Upper lobe of left lung (tissue), 6 donors: ENCODE measurements at regions not wholly inside any gene's neighbourhood (a gene's known extent, or its start where the extent isn't known, plus 50 kb on each side); places are given as distances from the start of the nearest gene placed in this dataset.

ENCODE experiments used
- ATAC-seq, 2 donors: fragments of 200-7000 bp; cut with Tn5 transposase; one replicate each; pipeline ENCODE4 v1.9.1; 2022; ENCODE audit warnings: mild to moderate bottlenecking in 2 of 2, moderate library complexity in 2 of 2; ENCODE audit not compliant: low FRiP score in 2 of 2
- DNase-seq, 2 donors: peaks; one replicate each; pipeline ENCODE4 v3.0.0-alpha.2; 2019 to 2020
- H3K27ac ChIP-seq, 4 donors: fragments of 200-600 bp; sonication (generic); one replicate each; pipeline ENCODE4 v1.5.1; 2016 to 2019
- H3K27me3 ChIP-seq, 4 donors: fragments of 200-600 bp; sonication (generic); one replicate each; pipeline ENCODE4 v1.5.1; 2017 to 2019
- H3K36me3 ChIP-seq, 4 donors: fragments of 200-600 bp; sonication (generic); one replicate each; pipeline ENCODE4 v1.5.1; 2016 to 2019
- H3K4me1 ChIP-seq, 4 donors: fragments of 200-600 bp; sonication (generic); one replicate each; pipeline ENCODE4 v1.5.1; 2018 to 2019
- H3K4me3 ChIP-seq, 4 donors: fragments of 200-600 bp; sonication (generic); one replicate each; pipeline ENCODE4 v1.5.1; 2017 to 2019; ENCODE audit warnings: mild to moderate bottlenecking in 2 of 4, moderate library complexity in 1 of 4
- H3K9me3 ChIP-seq, 4 donors: fragments of 200-600 bp; sonication (generic); one replicate each; pipeline ENCODE4 v1.5.1; 2018 to 2019
- CTCF ChIP-seq, 6 experiments: fragments of 450-650 bp in 4 of 6; fragments of 200-600 bp in 2 of 6; sonication (generic) in 2 of 6; IDR thresholded peaks; one replicate each; pipeline ENCODE4 v1.5.1; 2016 to 2019; ENCODE audit warnings: antibody characterized with exemption in 6 of 6
- EP300 ChIP-seq, 4 donors: sonication (generic); formaldehyde crosslinking; IDR thresholded peaks; one replicate each; pipeline ENCODE4 v1.5.1; 2017; ENCODE audit warnings: antibody characterized with exemption in 4 of 4, control low read depth in 2 of 4
- POLR2A ChIP-seq, 4 donors: fragments of 450-650 bp; IDR thresholded peaks; one replicate each; pipeline ENCODE4 v1.5.1; 2016 to 2017; ENCODE audit warnings: antibody characterized with exemption in 4 of 4, mild to moderate bottlenecking in 2 of 4
- POLR2AphosphoS5 ChIP-seq, 2 donors: sonication (generic); formaldehyde crosslinking; IDR thresholded peaks; one replicate each; pipeline ENCODE4 v1.5.1; 2017; ENCODE audit warnings: antibody characterized with exemption in 2 of 2
- WGBS, 2 donors: methylation state at CpG; one replicate each; pipeline ENCODE4 v1.1.5; 2017 to 2018; 5-methylcytosine and 5-hydroxymethylcytosine counted together
- donor health status: DM: no; HTN: no; CAD: no; lungs with moderate emphysema.
- donor health status: DM: no; HTN: yes; CAD: no; lungs with severe emphysema.

DNA sequence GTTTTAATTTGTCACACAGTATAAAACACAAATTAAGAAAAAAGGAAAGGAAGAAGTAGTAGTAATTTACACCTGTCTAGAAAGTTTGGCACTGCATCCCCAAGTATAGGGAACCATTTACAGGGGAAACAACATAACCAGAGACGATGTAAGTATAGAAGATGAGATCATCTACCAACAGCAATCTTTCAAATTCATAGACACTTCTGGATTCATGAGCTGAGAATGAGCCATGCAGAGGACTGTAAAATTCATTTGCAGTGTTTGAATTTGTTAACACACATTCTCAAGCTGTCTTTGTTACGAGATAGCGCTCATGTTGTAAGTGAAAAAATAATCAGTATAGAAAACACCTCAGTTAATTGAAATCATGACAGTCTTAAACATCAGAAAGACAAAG, 337.0 kb upstream of the MEOX2 start:
- no peak overlapping the region for H3K27ac ChIP-seq
- H3K9me3 ChIP-seq: no peaks in the 10 kb centered on the region
- 84 to 85% methylated on average over 3 of the region's 3 CpGs for WGBS, 2 donors
- H3K4me3 ChIP-seq: no peak overlapping the region
- DNase-seq (no peak), ATAC-seq (no peak)
- H3K36me3 ChIP-seq: no peaks in the 10 kb centered on the region
- H3K27me3 ChIP-seq: no peaks in the 10 kb centered on the region
- peaks cover 0 to 12% (median under 1%) of the 10 kb centered on the region in 4 donors for H3K4me1 ChIP-seq
- no peak for TF ChIP-seq EP300 (IDR thresholded peaks at IDR 0.05)

DNA sequence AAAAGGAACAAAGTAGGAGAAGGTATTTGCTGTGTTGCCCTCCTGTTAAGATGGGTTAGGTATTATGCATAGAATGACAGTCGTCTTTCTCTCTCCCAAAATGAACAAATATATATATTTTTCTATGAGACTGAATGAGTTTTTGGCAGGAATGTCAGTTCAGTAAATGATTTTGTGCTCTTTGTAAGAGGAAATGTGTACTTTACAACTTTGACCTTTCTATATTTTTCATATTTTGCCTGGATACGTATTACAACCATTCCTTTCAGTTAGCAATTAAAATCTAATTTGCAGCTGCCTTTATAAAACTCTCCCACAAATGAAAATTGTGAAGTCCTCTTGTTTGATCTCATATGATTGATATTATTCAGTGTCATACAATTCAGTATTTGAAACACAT, 336.6 kb upstream of the MEOX2 start:
- H3K4me1 ChIP-seq: peaks cover 0 to 8% (median 0%) of the 10 kb centered on the region in 4 donors
- WGBS, 2 donors: 72 to 80% methylated on average over 2 of the region's 2 CpGs
- H3K27me3 ChIP-seq: no peaks in the 10 kb centered on the region

GRCh38 chr7:16021851-16022250, 335.4 kb upstream of the MEOX2 start:
- WGBS, 2 donors: 51 to 65% methylated on average over 1 of the region's 1 CpG
- Histone ChIP-seq H3K27me3 (no peaks in the 10 kb centered on the region), H3K27ac (no peak overlapping the region), H3K36me3 (no peaks in the 10 kb centered on the region), H3K4me1 (no peaks in the 10 kb centered on the region), H3K4me3 (no peak overlapping the region), H3K9me3 (no peaks in the 10 kb centered on the region)
- DNase-seq (no peak), ATAC-seq (no peak)
- TF ChIP-seq POLR2A (IDR thresholded peaks at IDR 0.05) (no peak), CTCF (IDR thresholded peaks at IDR 0.05) (no peak), EP300 (IDR thresholded peaks at IDR 0.05) (no peak), POLR2AphosphoS5 (IDR thresholded peaks at IDR 0.05) (no peak)

More for the DNA sequence above, 336.6 kb upstream of the MEOX2 start:
- DNase-seq (no peak), ATAC-seq (no peak)
- no peaks in the 10 kb centered on the region for H3K9me3 ChIP-seq
- H3K4me3 ChIP-seq: no peak overlapping the region
- H3K27ac ChIP-seq: no peak overlapping the region
- no peak for TF ChIP-seq CTCF (IDR thresholded peaks at IDR 0.05)
- no peak for TF ChIP-seq POLR2AphosphoS5 (IDR thresholded peaks at IDR 0.05)
- TF ChIP-seq POLR2A (IDR thresholded peaks at IDR 0.05): no peak
- TF ChIP-seq EP300 (IDR thresholded peaks at IDR 0.05): no peak
- H3K36me3 ChIP-seq: no peaks in the 10 kb centered on the region

- no peak for TF ChIP-seq POLR2AphosphoS5 (IDR thresholded peaks at IDR 0.05)
- no peak for TF ChIP-seq EP300 (IDR thresholded peaks at IDR 0.05)
- TF ChIP-seq POLR2A (IDR thresholded peaks at IDR 0.05): no peak
- no peak for TF ChIP-seq CTCF (IDR thresholded peaks at IDR 0.05)
- no peaks in the 10 kb centered on the region for H3K27me3 ChIP-seq
- ATAC-seq (no peak), DNase-seq (no peak)
- H3K4me1 ChIP-seq: no peaks in the 10 kb centered on the region
- no peaks in the 10 kb centered on the region for H3K9me3 ChIP-seq
- no peak overlapping the region for H3K4me3 ChIP-seq
- H3K36me3 ChIP-seq: no peaks in the 10 kb centered on the region
- H3K27ac ChIP-seq: no peak overlapping the region
Measured at GRCh38 chr7:16015981-16016380, 329.5 kb upstream of the MEOX2 start.

DNA sequence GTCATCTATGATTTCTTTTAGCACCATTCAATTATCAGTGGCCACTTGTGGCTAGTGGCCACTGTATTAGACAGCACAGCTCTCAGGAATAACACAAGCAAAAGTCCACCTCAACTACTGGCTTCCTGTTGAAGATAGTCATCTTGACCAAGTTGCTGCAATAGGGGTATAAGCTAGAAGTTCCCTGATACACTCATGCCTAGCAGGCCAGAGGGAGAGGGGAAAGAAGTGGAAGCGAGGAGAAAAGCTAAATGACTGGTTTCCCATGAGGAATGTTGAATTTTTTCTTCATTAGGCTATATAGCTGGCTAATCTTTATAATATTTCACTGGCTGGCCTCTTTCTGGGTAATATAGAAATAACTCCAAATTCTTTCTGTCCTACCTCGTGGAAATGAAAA, 327.5 kb upstream of the MEOX2 start:
- no peak for ATAC-seq
- no peaks in the 10 kb centered on the region for H3K4me1 ChIP-seq
- no peak overlapping the region for H3K4me3 ChIP-seq
- WGBS, 2 donors: 82 to 88% methylated on average over 2 of the region's 2 CpGs
- DNase-seq: no peak
- no peaks in the 10 kb centered on the region for H3K36me3 ChIP-seq
- TF ChIP-seq CTCF (IDR thresholded peaks at IDR 0.05): no peak
- no peak for TF ChIP-seq EP300 (IDR thresholded peaks at IDR 0.05)
- no peak for TF ChIP-seq POLR2AphosphoS5 (IDR thresholded peaks at IDR 0.05)
- TF ChIP-seq POLR2A (IDR thresholded peaks at IDR 0.05): no peak
- H3K9me3 ChIP-seq: no peaks in the 10 kb centered on the region
- no peaks in the 10 kb centered on the region for H3K27me3 ChIP-seq
- H3K27ac ChIP-seq: no peak overlapping the region
